Epithelial cell of esophagus (primary cell): ENCODE measurements at regions not wholly inside any gene's neighbourhood (a gene's known extent, or its start where the extent isn't known, plus 50 kb on each side); places are given as distances from the start of the nearest gene placed in this dataset.

Experiments
- DNase-seq: peaks from one replicate; pipeline ENCODE4 v3.0.0; 2010; ENCODE audit warnings: low read depth
- H3K4me3 ChIP-seq: 2 replicates; pipeline ENCODE4 v1.5.1; 2011; ENCODE audit warnings: mild to moderate bottlenecking, low read length, control low read depth
- CTCF ChIP-seq: IDR thresholded peaks from 2 replicates; pipeline ENCODE4 v1.5.1; 2011; ENCODE audit warnings: low read depth, mild to moderate bottlenecking, low read length, control low read depth, inconsistent platforms; ENCODE audit not compliant: insufficient read depth; ENCODE audit errors: missing control alignments

- no peak for DNase-seq
- H3K4me3 ChIP-seq, result no peak overlapping the region
- TF ChIP-seq CTCF, result no peak
These were observed 352.9 kb upstream of the B3GAT1 start for GRCh38 chr11:134764966-134765365.

GRCh38 chr11:134764367-134764766 lies 352.3 kb upstream of the B3GAT1 start:
- no peak for DNase-seq
- no peak for TF ChIP-seq CTCF
- no peak overlapping the region for H3K4me3 ChIP-seq

- no peak overlapping the region for H3K4me3 ChIP-seq
- DNase-seq, result no peak
These were observed 351.0 kb upstream of the B3GAT1 start for GRCh38 chr11:134763030-134763388.

GRCh38 chr11:134762248-134763029 lies 350.4 kb upstream of the B3GAT1 start:
- no peak for DNase-seq
- H3K4me3 ChIP-seq, result no peak overlapping the region
- TF ChIP-seq CTCF, result no peak

More at GRCh38 chr11:134763030-134763388, 351.0 kb upstream of the B3GAT1 start:
- TF ChIP-seq CTCF, result no peak

GRCh38 chr11:134761926-134762247 lies 349.8 kb upstream of the B3GAT1 start:
- TF ChIP-seq CTCF, result no peak
- no peak for DNase-seq
- no peak overlapping the region for H3K4me3 ChIP-seq

- no peak for DNase-seq
- no peak for TF ChIP-seq CTCF
These were observed 349.3 kb upstream of the B3GAT1 start for GRCh38 chr11:134761386-134761785.

GRCh38 chr11:134760957-134761356 lies 348.9 kb upstream of the B3GAT1 start:
- no peak overlapping the region for H3K4me3 ChIP-seq
- DNase-seq, result no peak
- TF ChIP-seq CTCF, result no peak

More at GRCh38 chr11:134761386-134761785, 349.3 kb upstream of the B3GAT1 start:
- H3K4me3 ChIP-seq, result no peak overlapping the region
